OCI-LY7 (cell line): ENCODE measurements at regions not wholly inside any gene's neighbourhood (a gene's known extent, or its start where the extent isn't known, plus 50 kb on each side); places are given as distances from the start of the nearest gene placed in this dataset.

Experiments used
- CTCF ChIP-seq: fragments of 200-600 bp; sonication (generic); conservative IDR thresholded peaks from 2 replicates; pipeline ENCODE4 v1.5.1; 2014; ENCODE audit warnings: mild to moderate bottlenecking, antibody characterized with exemption, low read length, moderate library complexity, mixed read lengths
- EZH2phosphoT487 ChIP-seq: fragments of 200-600 bp; sonication (generic); IDR thresholded peaks from 2 replicates; pipeline ENCODE4 v1.6.1; 2018; ENCODE audit warnings: low read depth, borderline replicate concordance, mild to moderate bottlenecking, mixed run types, antibody characterized with exemption, low read length, moderate library complexity, mixed read lengths

- TF ChIP-seq CTCF = no peak
- no peak for TF ChIP-seq EZH2phosphoT487
Measured at GRCh38 chr4:18635531-18635930, 614.0 kb upstream of the LCORL start.
